DND-41 (cell line): ENCODE measurements at regions not wholly inside any gene's neighbourhood (a gene's known extent, or its start where the extent isn't known, plus 50 kb on each side); places are given as distances from the start of the nearest gene placed in this dataset.

Experiments used
- EZH2 ChIP-seq: IDR thresholded peaks from 3 replicates; pipeline ENCODE4 v1.6.1; 2012; ENCODE audit warnings: borderline replicate concordance, low read depth, mild to moderate bottlenecking, moderate library complexity, low read length, inconsistent platforms; ENCODE audit not compliant: severe bottlenecking
- TF ChIP-seq, protein P1 (sequence below): IDR thresholded peaks from 2 replicates; pipeline ENCODE4 v1.5.1; 2012; ENCODE audit warnings: borderline replicate concordance, low read length, moderate library complexity, mild to moderate bottlenecking; ENCODE audit not compliant: poor library complexity, severe bottlenecking; ENCODE audit errors: extremely low read depth

DNA sequence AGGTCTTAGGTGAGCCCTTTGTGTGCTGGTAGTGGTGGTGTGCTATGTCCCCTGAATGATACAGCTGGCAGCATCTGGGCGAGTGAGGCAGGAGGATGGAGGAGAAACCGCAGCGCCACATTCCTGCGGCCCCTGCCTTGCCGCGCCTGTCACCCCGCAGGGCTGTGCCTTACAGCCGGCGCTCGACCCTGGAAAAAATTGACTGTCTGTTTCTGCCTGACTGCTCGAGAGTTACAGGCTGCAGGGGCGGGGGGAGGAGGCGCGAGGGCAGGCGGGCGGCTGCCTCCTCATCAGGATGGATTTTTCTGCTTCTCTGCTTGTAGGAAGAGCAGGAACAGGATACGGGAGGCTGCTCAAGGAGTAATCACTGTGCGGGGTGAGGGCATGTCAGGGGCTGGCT, 443.4 kb downstream of the MIAT start:
- TF ChIP-seq, protein P1, sequence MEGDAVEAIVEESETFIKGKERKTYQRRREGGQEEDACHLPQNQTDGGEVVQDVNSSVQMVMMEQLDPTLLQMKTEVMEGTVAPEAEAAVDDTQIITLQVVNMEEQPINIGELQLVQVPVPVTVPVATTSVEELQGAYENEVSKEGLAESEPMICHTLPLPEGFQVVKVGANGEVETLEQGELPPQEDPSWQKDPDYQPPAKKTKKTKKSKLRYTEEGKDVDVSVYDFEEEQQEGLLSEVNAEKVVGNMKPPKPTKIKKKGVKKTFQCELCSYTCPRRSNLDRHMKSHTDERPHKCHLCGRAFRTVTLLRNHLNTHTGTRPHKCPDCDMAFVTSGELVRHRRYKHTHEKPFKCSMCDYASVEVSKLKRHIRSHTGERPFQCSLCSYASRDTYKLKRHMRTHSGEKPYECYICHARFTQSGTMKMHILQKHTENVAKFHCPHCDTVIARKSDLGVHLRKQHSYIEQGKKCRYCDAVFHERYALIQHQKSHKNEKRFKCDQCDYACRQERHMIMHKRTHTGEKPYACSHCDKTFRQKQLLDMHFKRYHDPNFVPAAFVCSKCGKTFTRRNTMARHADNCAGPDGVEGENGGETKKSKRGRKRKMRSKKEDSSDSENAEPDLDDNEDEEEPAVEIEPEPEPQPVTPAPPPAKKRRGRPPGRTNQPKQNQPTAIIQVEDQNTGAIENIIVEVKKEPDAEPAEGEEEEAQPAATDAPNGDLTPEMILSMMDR, result no peak
- no peak for TF ChIP-seq EZH2
